H9 (cell line): ENCODE measurements at regions not wholly inside any gene's neighbourhood (a gene's known extent, or its start where the extent isn't known, plus 50 kb on each side); places are given as distances from the start of the nearest gene placed in this dataset.

ENCODE experiments used
- DNase-seq: peaks from one replicate; pipeline ENCODE4 v3.0.0-alpha.2; 2017
- H2AFZ ChIP-seq: one replicate; pipeline ENCODE4 v1.6.1; 2013; ENCODE audit warnings: mild to moderate bottlenecking, low read length, control low read depth, moderate library complexity
- H2AK5ac ChIP-seq: 2 replicates; pipeline ENCODE4 v1.6.1; 2013; ENCODE audit warnings: low read length, control low read depth, mixed read lengths; ENCODE audit not compliant: insufficient read length
- H2BK120ac ChIP-seq: one replicate; pipeline ENCODE4 v1.6.1; 2013; ENCODE audit warnings: low read depth, mild to moderate bottlenecking, low read length, control low read depth, inconsistent platforms; ENCODE audit not compliant: poor library complexity, severe bottlenecking
- H2BK12ac ChIP-seq: 2 replicates; pipeline ENCODE4 v1.6.1; 2013; ENCODE audit warnings: low read length, control low read depth, mixed read lengths, low read depth; ENCODE audit not compliant: insufficient read length
- H2BK15ac ChIP-seq: 2 replicates; pipeline ENCODE4 v1.6.1; 2013; ENCODE audit warnings: low read depth, low read length, control low read depth
- H2BK20ac ChIP-seq: one replicate; pipeline ENCODE4 v1.6.1; 2013; ENCODE audit warnings: low read depth, mild to moderate bottlenecking, low read length, control low read depth, inconsistent platforms; ENCODE audit not compliant: poor library complexity, severe bottlenecking
- H2BK5ac ChIP-seq: 2 replicates; pipeline ENCODE4 v1.6.1; 2013; ENCODE audit warnings: low read length, control low read depth, mixed read lengths; ENCODE audit not compliant: insufficient read length
- H3K14ac ChIP-seq: 2 replicates; pipeline ENCODE4 v1.6.1; 2013; ENCODE audit warnings: low read length, control low read depth; ENCODE audit not compliant: insufficient read depth
- H3K18ac ChIP-seq: 2 replicates; pipeline ENCODE4 v1.6.1; 2013; ENCODE audit warnings: low read depth, mild to moderate bottlenecking, mixed read lengths, low read length, control low read depth; ENCODE audit not compliant: insufficient read length
- H3K23ac ChIP-seq: 2 replicates; pipeline ENCODE4 v1.6.1; 2013; ENCODE audit warnings: low read length, control low read depth, mixed read lengths, low read depth; ENCODE audit not compliant: insufficient read length
- H3K23me2 ChIP-seq: 2 replicates; pipeline ENCODE4 v1.6.1; 2013; ENCODE audit warnings: low read depth, mild to moderate bottlenecking, mixed read lengths, low read length, control low read depth; ENCODE audit not compliant: insufficient read length, poor library complexity, severe bottlenecking
- H3K27ac ChIP-seq: 2 replicates; pipeline ENCODE4 v1.5.1; 2013; ENCODE audit warnings: low read length, control low read depth, mixed read lengths, low read depth; ENCODE audit not compliant: insufficient read length
- H3K27me3 ChIP-seq: 2 replicates; pipeline ENCODE4 v1.6.1; 2013; ENCODE audit warnings: low read length, control low read depth, inconsistent platforms; ENCODE audit not compliant: insufficient read depth
- H3K4ac ChIP-seq: 2 replicates; pipeline ENCODE4 v1.6.1; 2013; ENCODE audit warnings: low read depth, mild to moderate bottlenecking, control low read depth, inconsistent platforms, low read length, moderate library complexity
- H3K4me1 ChIP-seq: 2 replicates; pipeline ENCODE4 v1.6.1; 2013; ENCODE audit warnings: low read length, control low read depth, inconsistent platforms; ENCODE audit not compliant: insufficient read depth
- H3K4me2 ChIP-seq: 2 replicates; pipeline ENCODE4 v1.6.1; 2013; ENCODE audit warnings: low read length, control low read depth, mixed read lengths; ENCODE audit not compliant: insufficient read length, insufficient read depth
- H3K56ac ChIP-seq: 2 replicates; pipeline ENCODE4 v1.6.1; 2013; ENCODE audit warnings: low read depth, mild to moderate bottlenecking, mixed read lengths, low read length, control low read depth; ENCODE audit not compliant: insufficient read length
- H3K79me1 ChIP-seq: 2 replicates; pipeline ENCODE4 v1.6.1; 2013; ENCODE audit warnings: low read depth, mild to moderate bottlenecking, moderate library complexity, low read length, control low read depth, inconsistent platforms; ENCODE audit not compliant: insufficient read depth, poor library complexity, severe bottlenecking
- H3K79me2 ChIP-seq: 2 replicates; pipeline ENCODE4 v1.6.1; 2013; ENCODE audit warnings: low read length, control low read depth, inconsistent platforms; ENCODE audit not compliant: insufficient read depth
- H3K9ac ChIP-seq: 2 replicates; pipeline ENCODE4 v1.6.1; 2013; ENCODE audit warnings: low read length, control low read depth, mixed read lengths; ENCODE audit not compliant: insufficient read length; ENCODE audit errors: extremely low read depth
- H3K9me3 ChIP-seq: one replicate; pipeline ENCODE4 v1.6.1; 2013; ENCODE audit warnings: low read depth, low read length, inconsistent platforms; ENCODE audit not compliant: control insufficient read depth
- H3T11ph ChIP-seq: one replicate; pipeline ENCODE4 v1.6.1; 2013; ENCODE audit warnings: mild to moderate bottlenecking, low read length, control low read depth, inconsistent platforms
- H4K20me1 ChIP-seq: one replicate; pipeline ENCODE4 v1.6.1; 2013; ENCODE audit not compliant: control insufficient read depth, insufficient read length, insufficient read depth
- H4K5ac ChIP-seq: 2 replicates; pipeline ENCODE4 v1.6.1; 2013; ENCODE audit warnings: low read depth, mild to moderate bottlenecking, mixed read lengths, low read length, control low read depth; ENCODE audit not compliant: insufficient read length
- H4K8ac ChIP-seq: replicated peaks from 2 replicates; pipeline ENCODE4 v1.6.1; 2013; ENCODE audit warnings: low read length, control low read depth, mixed read lengths, low read depth; ENCODE audit not compliant: insufficient read length
- H4K91ac ChIP-seq: 2 replicates; pipeline ENCODE4 v1.6.1; 2013; ENCODE audit warnings: low read depth, mild to moderate bottlenecking, moderate library complexity, mixed read lengths, low read length, control low read depth; ENCODE audit not compliant: insufficient read length
- H3K27ac Mint-ChIP-seq, 3 experiments: 2 replicates in 2 of 3; 3 replicates in 1 of 3; pipeline ENCODE4 v1.8.0; 2020 to 2021; ENCODE audit warnings: mixed read lengths in 3 of 3, mild to moderate bottlenecking in 1 of 3, moderate library complexity in 1 of 3
- H3K27me3 Mint-ChIP-seq: 2 replicates; pipeline ENCODE4 v1.8.0; 2021; ENCODE audit warnings: low read depth, mild to moderate bottlenecking, moderate library complexity, mixed read lengths
- H3K36me3 Mint-ChIP-seq, 3 experiments: 2 replicates in 2 of 3; 3 replicates in 1 of 3; pipeline ENCODE4 v1.8.0; 2020 to 2021; ENCODE audit warnings: low read depth in 3 of 3, mixed read lengths in 3 of 3; ENCODE audit not compliant: insufficient read depth in 1 of 3
- H3K4me1 Mint-ChIP-seq, 2 experiments: 2 replicates each; pipeline ENCODE4 v1.8.0; 2020; ENCODE audit warnings: mixed read lengths in 2 of 2
- H3K4me3 Mint-ChIP-seq, 2 experiments: 2 replicates in 1 of 2; 3 replicates in 1 of 2; pipeline ENCODE4 v1.8.0; 2020 to 2021; ENCODE audit warnings: mild to moderate bottlenecking in 2 of 2, mixed read lengths in 2 of 2, moderate library complexity in 1 of 2
- H3K9me3 Mint-ChIP-seq, 2 experiments: 2 replicates in 1 of 2; 3 replicates in 1 of 2; pipeline ENCODE4 v1.8.0; 2020; ENCODE audit warnings: mild to moderate bottlenecking in 2 of 2, mixed read lengths in 2 of 2, moderate library complexity in 1 of 2
- CTCF ChIP-seq: fragments of 200-600 bp; sonication (generic); conservative IDR thresholded peaks from 3 replicates; pipeline ENCODE4 v1.8.0; 2021; ENCODE audit warnings: antibody characterized with exemption, mild to moderate bottlenecking
- WGBS: extraction: QIAGEN DNeasy Blood & Tissue Kit; methylation state at CpG from one replicate; pipeline ENCODE4 v1.1.7; 2013; ENCODE audit warnings: missing lambda C conversion rate, low lambda C conversion rate, mixed read lengths; ENCODE audit not compliant: insufficient read length; ENCODE audit errors: extremely low coverage; 5-methylcytosine and 5-hydroxymethylcytosine counted together

DNA sequence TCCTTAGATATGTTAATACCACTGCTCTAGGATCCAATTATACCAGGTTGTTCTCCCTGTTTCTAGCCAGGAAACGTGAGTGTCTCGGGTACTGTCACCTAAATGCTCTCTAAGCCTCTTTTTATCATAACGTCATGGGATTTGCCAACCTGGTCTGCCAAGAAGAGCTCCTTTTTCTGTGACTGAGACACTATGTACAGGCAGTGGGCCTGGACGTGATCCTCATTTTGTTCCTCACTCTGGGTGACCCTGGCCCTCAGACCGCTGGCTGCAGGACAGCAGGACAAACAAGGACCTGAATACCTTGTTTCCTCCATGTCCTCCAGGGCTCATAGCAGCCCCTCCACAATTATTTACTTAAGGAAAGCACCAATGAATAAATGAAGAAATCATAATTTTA is 69.1 kb downstream of the CD164 start:
- H3K36me3 Mint-ChIP-seq, result no peaks in the 10 kb centered on the region
- Histone ChIP-seq H3K23me2 (no peaks in the 10 kb centered on the region), H3T11ph (no peak overlapping the region), H3K4ac (no peak overlapping the region), H2BK120ac (no peak overlapping the region), H3K79me1 (no peaks in the 10 kb centered on the region), H3K79me2 (no peaks in the 10 kb centered on the region), H2AK5ac (no peak overlapping the region), H2BK5ac (no peak overlapping the region), H3K9ac (no peak overlapping the region), H3K23ac (no peak overlapping the region), H3K4me1 (no peaks in the 10 kb centered on the region), H2AFZ (no peak overlapping the region), H2BK12ac (no peak overlapping the region), H3K27ac (no peak overlapping the region), H3K4me2 (no peak overlapping the region), H4K20me1 (no peaks in the 10 kb centered on the region), H3K14ac (no peak overlapping the region), H3K9me3 (no peaks in the 10 kb centered on the region), H3K27me3 (no peaks in the 10 kb centered on the region), H2BK15ac (no peak overlapping the region), H4K8ac (no peak overlapping the region), H3K18ac (no peak overlapping the region), H3K56ac (no peak overlapping the region), H2BK20ac (no peak overlapping the region), H4K5ac (no peak overlapping the region), H4K91ac (no peak overlapping the region)
- no peaks in the 10 kb centered on the region for H3K9me3 Mint-ChIP-seq
- 0 out of 4 replicates have a peak, but pooled peaks cover 0 to 4% of the 10 kb centered on the region in 2 experiments for H3K4me1 Mint-ChIP-seq
- no peak for DNase-seq
- H3K4me3 Mint-ChIP-seq, result no peak overlapping the region
- WGBS, result no CpG with 5 or more reads among the region's 5 CpGs
- no peak overlapping the region; a peak in 1 of 7 replicates for H3K27ac Mint-ChIP-seq
- TF ChIP-seq CTCF, result no peak
- no peaks in the 10 kb centered on the region; the same call in 1 of the 2 replicates for H3K27me3 Mint-ChIP-seq
